ENCODE measurements at regions not wholly inside any gene's neighbourhood (a gene's known extent, or its start where the extent isn't known, plus 50 kb on each side); places are given as distances from the start of the nearest gene placed in this dataset.

DNA sequence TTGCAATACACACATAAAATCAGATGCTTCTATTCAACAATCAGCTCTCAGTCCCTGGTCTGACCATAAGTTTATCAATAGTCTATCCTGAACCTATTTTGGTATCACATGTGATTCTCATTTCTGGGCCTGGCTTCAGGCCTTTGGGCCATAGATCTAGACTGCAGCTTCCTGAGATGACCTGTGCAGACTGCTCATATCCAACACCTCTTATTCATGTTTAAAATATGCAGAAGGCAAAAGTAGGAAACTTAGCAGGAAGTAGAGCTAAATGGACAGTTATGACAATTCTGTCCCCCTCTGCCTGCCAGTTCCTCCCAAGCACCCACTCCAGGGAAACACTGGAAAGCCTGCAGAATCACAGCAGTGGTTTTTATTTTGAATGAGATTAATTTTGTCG is 53.3 kb downstream of the C7orf25 start:
- H3K36me3 Mint-ChIP-seq (ENCODE audit: unreplicated experiment): peaks cover 6% of the 10 kb centered on the region
- H3K9me3 Mint-ChIP-seq (ENCODE audit: unreplicated experiment): peaks cover 3% of the 10 kb centered on the region
- H3K27ac Mint-ChIP-seq (ENCODE audit: unreplicated experiment): no peak overlapping the region
- TF ChIP-seq, protein P1, sequence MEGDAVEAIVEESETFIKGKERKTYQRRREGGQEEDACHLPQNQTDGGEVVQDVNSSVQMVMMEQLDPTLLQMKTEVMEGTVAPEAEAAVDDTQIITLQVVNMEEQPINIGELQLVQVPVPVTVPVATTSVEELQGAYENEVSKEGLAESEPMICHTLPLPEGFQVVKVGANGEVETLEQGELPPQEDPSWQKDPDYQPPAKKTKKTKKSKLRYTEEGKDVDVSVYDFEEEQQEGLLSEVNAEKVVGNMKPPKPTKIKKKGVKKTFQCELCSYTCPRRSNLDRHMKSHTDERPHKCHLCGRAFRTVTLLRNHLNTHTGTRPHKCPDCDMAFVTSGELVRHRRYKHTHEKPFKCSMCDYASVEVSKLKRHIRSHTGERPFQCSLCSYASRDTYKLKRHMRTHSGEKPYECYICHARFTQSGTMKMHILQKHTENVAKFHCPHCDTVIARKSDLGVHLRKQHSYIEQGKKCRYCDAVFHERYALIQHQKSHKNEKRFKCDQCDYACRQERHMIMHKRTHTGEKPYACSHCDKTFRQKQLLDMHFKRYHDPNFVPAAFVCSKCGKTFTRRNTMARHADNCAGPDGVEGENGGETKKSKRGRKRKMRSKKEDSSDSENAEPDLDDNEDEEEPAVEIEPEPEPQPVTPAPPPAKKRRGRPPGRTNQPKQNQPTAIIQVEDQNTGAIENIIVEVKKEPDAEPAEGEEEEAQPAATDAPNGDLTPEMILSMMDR (IDR thresholded peaks at IDR 0.05; ENCODE audit: partially characterized antibody, unreplicated experiment): no peak
- H3K4me1 Mint-ChIP-seq (ENCODE audit: low read depth, unreplicated experiment): no peaks in the 10 kb centered on the region
- no peak overlapping the region for H3K4me3 Mint-ChIP-seq (ENCODE audit: unreplicated experiment)
- H3K27me3 Mint-ChIP-seq (ENCODE audit: unreplicated experiment): no peaks in the 10 kb centered on the region
- no peak for DNase-seq

GRCh38 chr7:42856605-42856987 is 55.3 kb downstream of the C7orf25 start:
- DNase-seq: no peak
- Mint-ChIP-seq H3K9me3 (ENCODE audit: unreplicated experiment) (peaks cover 3% of the 10 kb centered on the region), H3K36me3 (ENCODE audit: unreplicated experiment) (no peaks in the 10 kb centered on the region), H3K4me1 (ENCODE audit: low read depth, unreplicated experiment) (no peaks in the 10 kb centered on the region), H3K27me3 (ENCODE audit: unreplicated experiment) (no peaks in the 10 kb centered on the region), H3K27ac (ENCODE audit: unreplicated experiment) (no peak overlapping the region), H3K4me3 (ENCODE audit: unreplicated experiment) (no peak overlapping the region)
- TF ChIP-seq, protein P1 (IDR thresholded peaks at IDR 0.05; ENCODE audit: partially characterized antibody, unreplicated experiment): no peak

- no peak overlapping the region for H3K27ac Mint-ChIP-seq (ENCODE audit: unreplicated experiment)
- no peak for DNase-seq
- no peaks in the 10 kb centered on the region for H3K4me1 Mint-ChIP-seq (ENCODE audit: low read depth, unreplicated experiment)
- no peaks in the 10 kb centered on the region for H3K36me3 Mint-ChIP-seq (ENCODE audit: unreplicated experiment)
- H3K4me3 Mint-ChIP-seq (ENCODE audit: unreplicated experiment): no peak overlapping the region
- peaks cover 3% of the 10 kb centered on the region for H3K9me3 Mint-ChIP-seq (ENCODE audit: unreplicated experiment)
- no peaks in the 10 kb centered on the region for H3K27me3 Mint-ChIP-seq (ENCODE audit: unreplicated experiment)
- TF ChIP-seq, protein P1 (IDR thresholded peaks at IDR 0.05; ENCODE audit: partially characterized antibody, unreplicated experiment): no peak
These were observed 57.2 kb downstream of the C7orf25 start for GRCh38 chr7:42854571-42855118.

DNA sequence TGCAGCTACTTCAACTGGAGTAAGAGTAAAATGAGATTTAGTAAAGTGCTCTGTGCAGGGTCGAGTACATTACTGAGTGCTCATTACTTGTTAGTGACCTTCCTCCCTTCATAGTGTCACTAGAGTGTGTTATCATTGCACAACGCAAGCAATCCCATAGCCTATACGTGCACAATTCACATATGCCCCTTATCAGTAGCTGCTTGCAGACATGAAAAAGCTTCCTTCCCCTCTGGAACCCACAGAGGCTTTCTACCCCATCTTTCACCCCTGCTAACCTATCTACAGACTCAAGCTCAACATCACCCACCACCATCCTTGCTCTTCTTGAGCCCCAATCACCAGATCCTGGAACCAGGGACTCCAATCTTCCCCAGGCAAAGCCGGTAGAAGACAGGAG is 59.3 kb downstream of the C7orf25 start:
- H3K36me3 Mint-ChIP-seq (ENCODE audit: unreplicated experiment): no peaks in the 10 kb centered on the region
- DNase-seq: no peak
- TF ChIP-seq, protein P1 (IDR thresholded peaks at IDR 0.05; ENCODE audit: partially characterized antibody, unreplicated experiment): no peak
- no peak overlapping the region for H3K4me3 Mint-ChIP-seq (ENCODE audit: unreplicated experiment)
- H3K9me3 Mint-ChIP-seq (ENCODE audit: unreplicated experiment): peaks cover 3% of the 10 kb centered on the region
- no peaks in the 10 kb centered on the region for H3K4me1 Mint-ChIP-seq (ENCODE audit: low read depth, unreplicated experiment)
- H3K27me3 Mint-ChIP-seq (ENCODE audit: unreplicated experiment): no peaks in the 10 kb centered on the region
- H3K27ac Mint-ChIP-seq (ENCODE audit: unreplicated experiment): no peak overlapping the region

GRCh38 chr7:42843205-42843800 is 68.6 kb downstream of the C7orf25 start:
- no peak overlapping the region for H3K4me3 Mint-ChIP-seq (ENCODE audit: unreplicated experiment)
- DNase-seq: peak; percentile 63
- H3K36me3 Mint-ChIP-seq (ENCODE audit: unreplicated experiment): no peaks in the 10 kb centered on the region
- H3K27ac Mint-ChIP-seq (ENCODE audit: unreplicated experiment): no peak overlapping the region
- H3K4me1 Mint-ChIP-seq (ENCODE audit: low read depth, unreplicated experiment): no peaks in the 10 kb centered on the region
- TF ChIP-seq, protein P1 (IDR thresholded peaks at IDR 0.05; ENCODE audit: partially characterized antibody, unreplicated experiment): peak; percentile 34
- H3K9me3 Mint-ChIP-seq (ENCODE audit: unreplicated experiment): no peaks in the 10 kb centered on the region
- H3K27me3 Mint-ChIP-seq (ENCODE audit: unreplicated experiment): no peaks in the 10 kb centered on the region
